GM20000 (cell line): ENCODE measurements at regions not wholly inside any gene's neighbourhood (a gene's known extent, or its start where the extent isn't known, plus 50 kb on each side); places are given as distances from the start of the nearest gene placed in this dataset.

Experiments
- DNase-seq: peaks from one replicate; pipeline ENCODE4 v3.0.0; 2012; ENCODE audit warnings: low spot score
- CTCF ChIP-seq: IDR thresholded peaks from 2 replicates; pipeline ENCODE4 v1.5.1; 2012; ENCODE audit warnings: mild to moderate bottlenecking, control low read depth; ENCODE audit errors: extremely low read depth, missing control alignments

GRCh38 chr4:141346144-141346543 is 125.4 kb downstream of the ZNF330 start:
- peak; percentile 22 for TF ChIP-seq CTCF
- DNase-seq, result peak; percentile 51

DNA sequence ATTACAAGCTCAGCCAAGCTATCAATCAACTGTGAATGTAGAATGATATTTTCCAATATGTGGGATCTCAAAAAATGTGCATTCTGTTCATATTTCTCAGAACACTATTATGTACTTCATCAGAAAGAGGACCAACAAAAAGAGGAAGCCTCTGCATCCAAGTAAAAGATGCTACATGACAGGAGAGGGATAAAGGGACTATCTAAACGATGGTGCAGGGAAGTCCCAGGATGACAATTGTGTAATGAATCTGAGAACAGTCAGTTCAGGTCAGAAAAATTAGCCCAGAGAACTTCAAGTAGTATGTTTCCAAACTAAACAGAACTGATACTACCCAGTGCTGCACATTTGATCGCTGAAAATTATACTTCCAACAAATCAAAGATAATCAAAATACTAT is 127.0 kb downstream of the ZNF330 start:
- no peak for TF ChIP-seq CTCF
- no peak for DNase-seq

DNA sequence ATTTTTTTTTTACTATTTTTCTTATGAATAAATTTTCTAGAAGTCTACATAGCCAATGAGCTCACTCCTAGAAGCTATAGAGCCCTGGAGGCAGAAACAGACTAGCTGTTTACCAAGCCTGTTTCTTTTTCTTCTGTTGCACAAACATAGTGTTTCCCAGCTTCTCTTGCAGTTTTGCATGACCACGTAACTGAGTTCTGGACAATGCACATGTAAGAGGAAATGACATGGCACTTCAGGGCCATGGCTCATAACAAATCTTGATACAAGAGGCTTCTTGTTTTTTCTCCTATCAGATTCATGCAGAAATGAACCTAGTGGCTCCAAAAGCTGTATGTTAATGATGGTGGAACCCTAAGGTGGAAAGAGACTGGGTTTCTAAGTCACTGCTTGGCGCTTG is 127.4 kb downstream of the ZNF330 start:
- DNase-seq, result no peak
- TF ChIP-seq CTCF, result no peak

- no peak for DNase-seq
- no peak for TF ChIP-seq CTCF
Observed at GRCh38 chr4:141348573-141348972, 127.9 kb downstream of the ZNF330 start.

DNA sequence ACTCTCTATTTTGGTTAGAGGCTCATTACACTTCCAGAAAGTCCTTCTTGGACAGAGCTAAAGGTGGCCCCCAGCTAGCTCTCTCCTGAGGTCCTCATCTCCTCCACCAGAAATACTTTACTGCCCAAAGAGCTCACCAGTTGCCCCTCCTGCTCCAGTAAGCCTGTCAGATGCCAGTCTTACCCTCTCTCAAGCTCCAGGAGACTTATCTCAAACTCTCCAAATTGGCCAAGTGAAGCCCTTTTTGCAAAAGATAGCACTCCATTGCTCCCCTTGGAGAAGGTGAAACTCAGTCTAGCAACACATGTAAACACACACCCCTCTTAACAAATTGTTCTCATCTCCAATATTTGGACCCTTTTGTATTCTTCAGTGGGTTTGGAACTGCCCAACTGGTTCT is 128.5 kb downstream of the ZNF330 start:
- TF ChIP-seq CTCF, result no peak
- DNase-seq, result no peak

GRCh38 chr4:141350122-141350905 is 129.6 kb downstream of the ZNF330 start:
- no peak for TF ChIP-seq CTCF
- DNase-seq, result no peak

GRCh38 chr4:141352331-141352730 is 131.6 kb downstream of the ZNF330 start:
- no peak for DNase-seq
- no peak for TF ChIP-seq CTCF
